NCI-H748 (cell line): ENCODE measurements at regions not wholly inside any gene's neighbourhood (a gene's known extent, or its start where the extent isn't known, plus 50 kb on each side); places are given as distances from the start of the nearest gene placed in this dataset.
"Not testable (repeated sequence)": the region's sequence is repeated elsewhere in the genome, so short reads cannot be mapped to it uniquely, and the experiment has no call there.

ENCODE experiments used
- DNase-seq: peaks from one replicate; lab custom pipeline; 2025; ENCODE audit not compliant: unreplicated experiment; lab: John Stamatoyannopoulos, UW

DNA sequence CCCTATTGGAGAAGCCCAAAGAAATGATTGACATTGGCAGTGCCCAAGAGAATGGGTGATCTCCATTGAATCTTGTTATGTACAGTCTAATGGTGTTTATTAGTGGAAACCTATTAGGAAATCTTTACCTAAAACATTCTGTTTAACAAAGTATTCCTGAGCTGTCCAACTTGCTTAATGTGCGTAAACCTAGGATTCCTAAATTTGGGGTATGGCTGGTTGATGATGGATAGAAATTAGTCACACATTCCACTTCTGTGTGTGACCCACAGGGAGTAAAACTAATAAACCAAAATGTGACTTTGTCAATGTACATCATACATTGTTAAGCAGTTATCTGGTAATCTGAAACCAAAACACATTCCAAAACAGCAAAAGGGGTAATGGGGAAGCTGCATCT lies 761.3 kb downstream of the FSCB start:
- no peak for DNase-seq

DNA sequence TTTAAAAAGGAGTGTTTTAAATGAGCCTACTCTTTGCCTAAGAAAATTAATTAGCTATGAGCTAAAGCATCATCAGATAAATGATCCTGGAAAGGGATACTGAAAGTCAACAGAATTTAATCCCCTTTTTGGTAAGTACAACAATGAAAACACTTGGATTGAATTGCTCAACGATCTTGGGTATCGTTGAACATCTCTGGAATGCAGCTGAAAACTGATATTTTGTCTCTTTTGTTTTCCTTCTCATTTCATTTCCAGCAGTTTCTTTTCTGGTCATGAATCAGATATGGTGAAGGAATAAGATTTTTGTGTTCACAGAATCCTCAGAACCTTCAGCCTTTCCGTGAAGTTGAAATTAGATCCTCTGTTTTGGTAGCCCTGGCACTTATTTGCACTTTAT lies 771.2 kb downstream of the FSCB start:
- DNase-seq, result no peak

DNA sequence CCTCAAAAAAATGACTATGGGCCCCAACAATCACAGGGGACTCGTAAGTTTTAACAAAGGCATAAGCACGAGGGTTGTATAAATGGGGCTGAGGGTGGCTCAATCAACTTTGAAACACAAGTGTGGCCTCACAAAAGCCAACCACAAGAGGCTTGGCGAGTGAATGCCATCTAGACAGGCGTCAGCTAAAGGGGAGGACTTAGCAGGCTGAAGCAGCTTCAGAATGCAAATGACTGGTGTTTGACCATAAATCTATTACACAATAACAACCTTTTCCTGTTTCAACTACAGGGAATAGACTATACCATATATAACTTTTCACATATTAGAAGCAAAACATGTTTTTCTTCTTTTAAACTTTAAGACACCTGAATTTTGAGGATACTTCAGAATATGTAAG lies 777.9 kb downstream of the FSCB start:
- DNase-seq, result no peak

DNA sequence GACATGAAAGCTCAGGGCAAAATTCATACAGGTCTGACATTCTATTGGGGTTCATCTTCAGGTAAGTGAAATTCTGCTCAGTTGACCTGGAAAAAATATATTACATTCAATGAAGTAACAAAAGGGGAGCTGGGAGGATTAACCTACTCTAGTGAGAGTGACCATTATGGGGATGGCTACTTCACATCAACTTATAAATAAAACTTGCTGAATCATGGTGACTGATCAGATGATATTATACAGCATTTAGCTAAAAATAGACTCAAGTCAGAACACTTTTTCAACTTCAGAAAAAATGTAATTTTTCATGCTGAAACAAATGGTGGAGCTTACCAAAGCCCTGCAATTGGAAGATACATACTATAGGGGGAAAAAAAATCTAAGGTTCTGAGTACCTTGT lies 800.2 kb downstream of the FSCB start:
- no peak for DNase-seq

DNA sequence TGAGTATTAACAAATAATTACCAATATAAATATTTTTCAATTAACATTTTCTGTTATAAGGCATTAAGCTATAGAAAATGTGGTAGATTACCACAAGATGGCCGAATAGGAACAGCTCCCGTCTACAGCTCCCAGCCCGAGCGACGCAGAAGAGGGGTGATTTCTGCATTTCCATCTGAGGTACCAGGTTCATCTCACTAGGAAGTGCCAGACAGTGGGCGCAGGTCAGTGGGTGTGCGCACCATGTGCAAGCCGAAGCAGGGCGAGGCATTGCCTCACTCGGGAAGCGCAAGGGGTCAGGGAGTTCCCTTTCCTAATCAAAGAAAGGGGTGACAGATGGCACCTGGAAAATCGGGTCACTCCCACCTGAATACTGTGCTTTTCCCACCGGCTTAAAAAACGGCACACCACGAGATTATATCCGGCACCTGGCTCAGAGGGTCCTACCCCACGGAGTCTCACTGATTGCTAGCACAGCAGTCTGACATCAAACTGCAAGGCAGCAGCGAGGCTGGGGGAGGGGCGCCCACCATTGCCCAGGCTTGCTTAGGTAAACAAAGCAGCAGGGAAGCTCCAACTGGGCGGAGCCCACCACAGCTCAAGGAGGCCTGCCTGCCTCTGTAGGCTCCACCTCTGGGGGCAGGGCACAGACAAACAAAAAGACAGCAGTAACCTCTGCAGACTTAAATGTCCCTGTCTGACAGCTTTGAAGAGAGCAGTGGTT lies 808.4 kb downstream of the FSCB start:
- peak; percentile 69 for DNase-seq

DNA sequence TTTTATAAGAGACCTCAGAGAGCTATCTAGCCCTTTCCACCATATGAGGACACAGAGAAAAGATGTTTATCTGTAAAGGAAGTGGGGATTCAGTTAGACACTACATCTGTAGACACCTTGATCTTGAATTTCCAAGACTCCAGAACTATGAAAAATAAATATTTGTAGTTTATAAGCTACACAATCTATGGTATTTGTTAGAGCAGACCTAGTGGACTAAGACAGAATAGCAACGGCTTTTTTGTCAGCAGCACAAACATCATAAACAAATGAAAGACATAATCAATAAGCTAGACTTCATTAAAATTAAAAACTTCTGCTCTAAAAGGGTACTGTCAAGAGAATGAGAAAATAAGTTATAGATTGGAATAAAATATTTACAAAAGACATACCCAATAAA lies 810.1 kb downstream of the FSCB start:
- DNase-seq, result no peak

DNA sequence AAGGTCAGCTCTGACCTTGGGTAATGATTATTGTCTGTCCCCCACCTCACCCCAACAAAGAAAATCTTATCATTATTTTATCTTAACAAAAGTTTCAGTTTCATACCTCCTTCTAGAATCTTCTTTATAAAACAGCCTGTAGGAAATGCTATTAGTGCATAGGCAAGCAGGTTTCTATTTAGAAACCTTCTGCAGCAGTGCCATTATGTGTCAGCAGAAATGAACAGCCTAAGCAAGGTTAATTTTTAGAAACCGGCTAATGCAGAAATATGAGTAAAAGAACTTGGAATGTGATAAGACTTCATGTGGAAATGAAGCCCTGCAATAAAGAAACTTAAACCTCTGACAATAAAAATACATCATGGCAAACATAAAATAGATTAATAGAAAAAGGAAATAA lies 814.4 kb downstream of the FSCB start:
- DNase-seq, result no peak

DNA sequence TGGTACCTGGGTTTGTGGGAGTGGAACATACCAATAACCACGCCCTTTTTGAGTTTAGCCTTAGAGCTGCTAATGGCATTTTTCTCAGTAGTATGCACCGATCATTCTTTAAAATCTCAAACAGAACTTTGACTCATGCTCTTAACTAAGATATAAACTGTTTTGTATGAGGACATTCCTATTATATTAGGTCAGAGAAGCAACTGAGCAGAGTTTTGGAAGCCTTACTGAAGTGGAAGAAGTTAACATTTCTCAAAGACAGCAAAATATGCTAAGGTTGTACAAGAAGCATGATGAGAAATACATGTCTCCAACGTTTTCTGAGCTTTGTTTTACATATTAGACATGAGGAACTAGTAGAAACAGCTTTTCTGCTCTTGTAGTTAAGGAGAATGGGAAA lies 819.2 kb downstream of the FSCB start:
- DNase-seq, result no peak

DNA sequence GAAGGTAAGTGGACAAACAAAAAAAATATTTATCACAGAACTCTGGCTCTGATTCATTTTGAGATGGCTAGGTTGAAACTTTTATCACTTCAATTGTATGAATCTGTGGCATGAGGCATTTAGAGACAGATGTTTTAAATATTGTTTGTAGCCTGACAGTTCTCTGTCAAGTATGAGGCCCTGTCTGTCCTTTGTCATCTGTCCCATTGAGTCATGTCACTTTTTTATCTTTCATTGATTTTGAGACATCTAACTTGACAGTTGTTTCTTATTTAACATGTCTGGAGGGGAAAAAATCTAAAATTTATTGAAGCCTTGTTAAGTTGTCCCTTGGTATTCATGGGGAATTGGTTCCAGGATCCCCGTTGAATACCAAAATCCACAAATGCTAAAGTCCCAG lies 829.5 kb downstream of the FSCB start:
- no peak for DNase-seq

DNA sequence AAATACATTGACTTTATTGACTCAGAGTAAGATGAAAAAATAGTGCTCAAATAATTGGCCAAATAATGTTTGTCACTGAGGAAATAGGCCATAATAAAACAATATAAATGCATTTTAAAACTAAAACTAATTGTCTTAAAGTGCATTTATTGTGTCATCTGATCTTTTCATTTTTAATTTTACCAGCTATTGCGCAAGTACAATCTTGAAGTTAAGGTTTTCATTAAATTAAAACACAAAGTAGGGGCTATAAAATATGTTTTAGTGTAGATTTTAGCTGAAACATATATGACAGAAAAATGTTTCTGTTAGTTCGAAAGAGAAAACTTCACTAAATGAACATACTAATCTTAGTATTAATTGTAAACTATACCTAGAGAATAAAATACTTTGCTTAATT lies 832.8 kb downstream of the FSCB start:
- no peak for DNase-seq

DNA sequence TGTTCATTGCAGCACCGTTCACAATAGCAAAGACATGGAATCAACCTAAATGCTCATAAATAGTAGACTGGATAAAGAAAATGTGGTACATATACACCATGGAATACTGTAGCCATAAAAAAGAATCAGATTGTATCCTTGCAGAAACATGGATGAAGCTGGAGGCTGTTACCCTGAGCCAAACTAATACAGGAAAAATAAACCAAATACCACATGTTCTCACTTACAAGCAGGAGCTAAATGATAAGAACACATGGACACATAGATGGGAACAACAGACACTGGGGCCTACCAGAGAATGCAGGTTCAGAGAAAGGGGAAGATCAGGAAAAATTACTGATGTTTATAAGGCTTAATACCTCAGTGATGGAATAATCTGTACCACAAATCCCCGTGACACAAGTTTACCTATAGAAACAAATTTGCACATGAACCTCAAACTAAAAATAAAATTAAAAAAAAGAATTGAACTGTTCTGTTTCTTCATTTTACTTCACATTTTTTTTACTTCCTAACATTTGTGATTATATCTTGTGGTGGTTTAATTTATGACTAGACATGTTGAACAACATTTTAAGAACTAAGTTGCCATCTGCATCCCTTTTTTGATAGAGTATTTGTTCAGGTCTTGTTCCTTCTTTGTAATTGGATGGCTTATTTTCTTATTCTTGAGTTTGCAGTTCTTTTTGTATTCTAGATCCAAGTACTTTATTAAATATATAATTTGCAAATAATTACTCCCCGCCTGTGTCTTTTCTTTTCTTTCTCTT lies 835.2 kb downstream of the FSCB start:
- no peak for DNase-seq

DNA sequence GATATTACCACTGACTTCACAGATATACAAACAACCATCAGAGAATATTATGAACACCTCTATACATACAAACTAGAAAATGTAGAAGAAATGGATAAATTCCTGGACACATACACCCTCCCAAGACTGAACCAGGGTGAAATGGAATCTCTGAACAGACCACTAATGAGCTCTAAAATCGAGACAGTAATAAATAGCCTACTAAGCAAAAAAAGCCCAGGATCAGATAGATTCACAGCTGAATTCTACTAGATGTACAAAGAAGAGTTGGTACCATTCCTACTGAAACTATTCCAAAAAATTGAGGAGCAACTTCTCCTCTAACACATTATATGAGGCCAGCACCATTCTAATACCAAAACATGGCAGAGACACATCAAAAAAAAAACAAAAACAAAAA lies 837.7 kb downstream of the FSCB start:
- no peak for DNase-seq

DNA sequence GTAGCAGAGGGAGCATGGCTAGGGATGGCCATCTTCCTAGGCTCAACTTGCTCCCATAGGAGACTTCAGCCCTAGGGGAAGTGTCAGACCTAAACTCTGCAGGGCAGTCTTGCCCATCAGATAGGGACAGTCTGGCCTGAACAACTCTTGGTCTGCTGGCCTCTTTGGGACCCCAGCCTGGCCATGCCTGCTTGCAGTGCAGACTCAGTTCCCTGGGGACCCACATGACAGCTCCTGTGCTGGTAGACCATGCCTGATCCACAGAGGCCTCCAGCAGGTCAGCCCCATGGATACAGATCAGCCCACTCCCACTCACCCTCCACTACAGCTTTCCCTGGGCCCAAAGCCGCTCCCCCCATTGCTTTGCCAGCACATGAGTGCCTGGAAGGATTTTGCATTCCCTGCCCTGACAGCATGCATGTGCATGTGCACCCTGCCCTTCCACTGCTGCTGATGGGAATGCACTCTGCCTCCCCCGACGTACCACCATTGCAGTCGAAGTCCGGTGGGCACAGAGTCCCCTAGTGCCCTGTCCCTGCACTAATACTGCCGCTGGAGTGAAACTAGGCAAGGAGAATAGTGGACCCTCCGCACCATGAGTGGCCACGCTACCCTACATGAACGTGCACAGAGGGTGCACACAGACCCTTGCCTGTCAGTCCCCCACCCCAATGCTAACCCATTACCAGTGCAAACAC lies 841.4 kb downstream of the FSCB start:
- no peak for DNase-seq

DNA sequence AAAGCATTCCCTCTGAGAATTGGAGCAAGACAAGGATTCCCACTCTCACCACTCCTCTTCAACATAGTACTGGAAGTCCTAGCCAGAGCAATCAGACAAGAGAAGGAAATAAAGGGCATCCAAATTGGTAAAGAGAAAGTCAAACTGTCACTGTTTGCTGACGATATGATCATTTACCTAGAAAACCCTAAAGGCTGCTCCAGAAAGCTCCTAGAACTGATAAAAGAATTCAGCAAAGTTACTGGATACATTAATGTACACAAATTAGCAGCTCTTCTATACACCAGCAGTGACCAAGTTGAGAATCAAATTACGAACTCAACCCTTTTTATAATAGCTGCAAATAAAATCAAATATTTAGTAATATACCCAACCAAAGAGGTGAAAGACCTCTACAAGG lies 851.9 kb downstream of the FSCB start:
- not testable (repeated sequence) for DNase-seq

DNA sequence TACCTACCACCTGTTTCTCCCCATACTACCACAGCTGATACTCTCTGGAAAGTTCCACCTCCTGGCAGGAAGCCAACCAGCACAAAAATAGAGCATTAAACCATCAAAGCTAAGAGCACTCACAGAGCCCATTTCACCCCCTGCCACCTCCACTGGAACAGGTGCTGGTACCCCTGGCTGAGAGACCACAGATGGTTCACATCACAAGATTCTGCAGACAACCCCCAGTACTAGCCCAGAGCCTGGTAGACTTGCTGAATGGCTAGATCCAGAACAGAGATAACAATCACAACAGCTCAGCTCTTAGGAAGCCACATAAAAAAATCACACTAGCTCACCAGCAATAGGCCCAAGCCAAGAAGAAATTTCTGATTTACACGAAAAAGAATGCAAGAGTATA lies 855.2 kb downstream of the FSCB start:
- peak; percentile 13 for DNase-seq

DNA sequence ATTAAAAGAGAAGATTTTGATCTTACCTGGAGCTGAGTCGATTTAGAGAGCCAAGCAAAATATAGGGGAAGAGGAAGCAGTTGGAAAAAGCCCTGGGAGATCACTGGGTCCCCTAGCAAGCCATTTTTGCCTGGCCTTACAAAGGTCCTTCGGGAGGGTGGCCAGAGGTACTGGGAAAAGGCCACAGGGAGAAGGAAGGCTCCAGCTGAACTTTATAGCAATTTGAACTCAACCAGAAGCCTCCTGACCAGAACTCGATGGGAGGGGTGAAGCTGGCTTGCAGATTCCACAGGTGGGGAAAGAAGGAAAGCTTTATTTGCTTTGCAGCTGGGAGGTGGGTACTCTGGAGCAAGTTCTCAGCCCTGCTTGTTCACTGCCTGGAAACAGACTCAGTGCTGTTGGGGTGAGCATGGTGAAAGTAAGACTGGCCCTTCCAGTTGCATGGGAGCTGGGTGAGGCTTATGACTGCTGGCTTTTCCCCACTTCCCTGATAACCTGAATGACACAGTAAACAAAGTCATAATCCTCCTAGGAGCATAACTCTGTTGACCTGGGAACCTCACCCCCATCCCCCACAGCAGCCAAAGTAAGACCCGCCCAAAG lies 855.8 kb downstream of the FSCB start:
- DNase-seq, result no peak

DNA sequence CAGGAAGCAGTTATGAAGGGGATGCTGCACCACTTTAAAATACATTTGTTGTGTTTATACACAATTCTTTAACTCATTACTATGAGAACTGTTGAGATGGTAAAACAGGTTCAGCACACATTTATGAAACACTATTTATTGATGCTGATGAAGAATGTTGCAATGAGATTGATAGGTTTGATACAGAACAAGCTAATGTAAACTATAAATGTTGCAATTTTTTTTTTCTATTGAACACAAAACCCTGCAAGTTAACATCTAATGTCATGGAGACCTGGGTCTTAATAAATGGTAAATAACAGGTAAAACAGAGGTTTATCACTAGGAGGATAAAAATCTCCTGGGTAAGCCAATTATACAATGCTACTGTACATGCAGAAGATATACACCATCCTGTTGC lies 857.6 kb downstream of the FSCB start:
- DNase-seq, result no peak

DNA sequence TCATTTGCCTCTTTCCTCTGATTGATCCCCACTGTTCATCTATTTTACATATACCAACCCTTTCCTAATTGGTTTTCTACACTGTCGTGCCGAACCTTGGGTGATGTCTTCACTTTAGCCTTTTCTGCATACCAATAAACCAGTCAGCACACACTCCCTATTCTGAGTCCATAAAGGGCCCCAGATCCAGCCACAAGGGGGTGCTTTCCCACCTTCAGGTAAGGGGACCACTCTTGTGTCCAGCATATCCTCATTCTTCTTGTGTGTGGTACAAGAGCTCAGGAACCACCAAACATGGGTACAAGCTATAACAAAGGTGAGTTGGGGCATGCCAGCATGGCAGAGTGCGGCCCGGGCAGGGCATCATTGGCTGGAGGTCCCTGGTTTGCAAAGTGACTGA lies 859.8 kb downstream of the FSCB start:
- peak; percentile 8 for DNase-seq

DNA sequence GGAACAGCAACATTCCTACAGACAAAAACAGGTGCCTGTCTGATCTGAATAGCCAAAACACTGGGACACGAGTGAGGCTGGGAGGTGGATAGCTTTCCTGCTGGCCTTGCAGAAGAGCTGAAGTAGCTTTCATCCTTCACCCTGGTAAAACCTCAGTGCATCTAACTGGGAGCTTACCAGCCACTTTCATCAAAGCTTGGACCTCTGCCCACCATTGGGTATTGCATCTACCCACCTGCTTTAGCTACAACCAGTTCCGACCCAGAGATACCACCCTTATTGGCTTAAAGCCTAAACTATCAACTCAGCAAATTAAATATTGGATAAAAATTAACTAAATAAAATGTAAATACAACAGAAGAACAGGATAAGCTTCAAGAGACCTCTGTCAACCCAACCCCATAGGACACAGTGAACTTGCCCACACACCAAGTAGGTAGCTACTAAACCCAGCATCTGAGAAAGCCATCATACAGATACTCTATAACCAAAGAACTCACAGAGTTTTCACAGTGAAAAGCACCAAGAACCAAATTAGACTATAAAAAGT lies 866.3 kb downstream of the FSCB start:
- no peak for DNase-seq

DNA sequence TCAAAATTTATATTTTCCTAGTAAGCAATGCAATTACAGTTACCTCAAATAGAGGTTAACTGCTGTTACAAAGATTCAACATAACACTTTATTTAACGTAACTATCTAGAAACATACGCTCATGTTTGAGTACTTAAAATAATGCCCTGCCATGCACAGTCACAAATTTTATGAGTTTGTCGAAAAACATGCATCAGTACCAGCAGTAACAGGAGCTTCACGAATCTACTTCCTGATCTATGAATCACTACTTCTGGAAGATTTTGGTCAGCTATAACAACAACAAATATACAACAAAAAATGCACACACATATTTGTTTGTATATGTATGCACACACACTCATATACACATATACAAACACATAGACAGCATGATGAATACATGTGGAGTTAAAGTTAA lies 881.8 kb downstream of the FSCB start:
- DNase-seq, result no peak

DNA sequence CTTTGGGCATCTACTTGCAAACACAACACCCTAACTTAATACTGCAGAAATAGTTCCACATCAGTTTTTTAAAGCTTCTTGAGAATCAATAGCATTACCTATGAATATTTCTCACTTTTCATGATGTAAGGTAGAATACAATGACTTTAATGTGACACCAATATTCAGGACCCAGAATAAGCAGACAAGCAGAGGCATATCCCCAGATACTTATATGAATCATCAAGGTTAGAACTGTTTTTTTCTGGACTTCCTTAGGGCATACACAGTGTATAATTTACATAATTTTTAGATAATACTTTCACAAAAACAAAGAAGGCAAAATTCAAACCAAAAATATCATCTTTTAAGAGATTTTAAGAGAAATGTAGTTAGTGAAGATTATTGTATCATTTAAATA lies 885.8 kb downstream of the FSCB start:
- DNase-seq, result no peak
